A673 (cell line): ENCODE measurements at regions not wholly inside any gene's neighbourhood (a gene's known extent, or its start where the extent isn't known, plus 50 kb on each side); places are given as distances from the start of the nearest gene placed in this dataset.

Source experiments
- BruUV-seq: library from RNA; stranded (reverse); fragments of 400-500 nt; replicated peaks from 2 replicates; lab custom pipeline; 2021; lab: Mats Ljungman, UMichigan
- CTCF ChIA-PET: fragments of 300-600 bp; sonication (Branson Sonifier 250); formaldehyde crosslinking; loops from one replicate; lab custom pipeline; 2022; ENCODE audit warnings: antibody characterized with exemption; lab: Charles Lee
- POLR2A ChIA-PET: fragments of 300-600 bp; sonication (Branson Sonifier 250); formaldehyde crosslinking; loops from one replicate; lab custom pipeline; 2022; ENCODE audit warnings: antibody characterized with exemption; ENCODE audit not compliant: low non-redundant PET; lab: Charles Lee
- DNase-seq: peaks from one replicate; pipeline ENCODE4 v3.0.0-alpha.2; 2015; ENCODE audit warnings: low spot score
- H3K27ac ChIP-seq: fragments of 200-600 bp; sonication (generic); 2 replicates; pipeline ENCODE4 v1.5.1; 2016; ENCODE audit warnings: mixed run types, low read depth, mild to moderate bottlenecking, mixed read lengths, antibody characterized with exemption, low read length; ENCODE audit not compliant: poor library complexity, severe bottlenecking
- H3K27me3 ChIP-seq: fragments of 200-600 bp; sonication (generic); replicated peaks from 2 replicates; pipeline ENCODE4 v1.6.1; 2017; ENCODE audit warnings: mixed run types, low read depth, mild to moderate bottlenecking, mixed read lengths, antibody characterized with exemption, low read length; ENCODE audit not compliant: insufficient read depth, poor library complexity
- H3K36me3 ChIP-seq: fragments of 200-600 bp; sonication (generic); 2 replicates; pipeline ENCODE4 v1.6.1; 2016; ENCODE audit warnings: mixed run types, mild to moderate bottlenecking, mixed read lengths, antibody characterized with exemption, low read length; ENCODE audit not compliant: insufficient read depth, poor library complexity, severe bottlenecking
- H3K4me1 ChIP-seq: fragments of 200-600 bp; sonication (generic); 2 replicates; pipeline ENCODE4 v1.6.1; 2017; ENCODE audit warnings: mixed run types, mild to moderate bottlenecking, mixed read lengths, antibody characterized with exemption, low read length; ENCODE audit not compliant: insufficient read depth, poor library complexity, severe bottlenecking
- H3K4me3 ChIP-seq: fragments of 200-600 bp; sonication (generic); 2 replicates; pipeline ENCODE4 v1.5.1; 2016; ENCODE audit warnings: low read depth, mixed run types, mild to moderate bottlenecking, mixed read lengths, low read length; ENCODE audit not compliant: poor library complexity, severe bottlenecking
- H3K9me3 ChIP-seq: fragments of 200-600 bp; sonication (generic); 2 replicates; pipeline ENCODE4 v1.6.1; 2016; ENCODE audit warnings: mixed run types, low read depth, mild to moderate bottlenecking, mixed read lengths, antibody characterized with exemption, low read length; ENCODE audit not compliant: poor library complexity, severe bottlenecking
- EZH2 ChIP-seq: fragments of 200-600 bp; sonication (generic); IDR thresholded peaks from 2 replicates; pipeline ENCODE4 v1.6.1; 2017; ENCODE audit warnings: borderline replicate concordance, low read depth, mild to moderate bottlenecking, mixed read lengths, antibody characterized with exemption, low read length; ENCODE audit not compliant: poor library complexity, severe bottlenecking
- intact Hi-C: fragments of 100-400 bp; cut with micrococcal nuclease; formaldehyde crosslinking; loops from one replicate; pipeline ENCODE4 v1.10.0; 2022; ENCODE audit not compliant: unreplicated experiment
- TF ChIP-seq, protein P1 (sequence below): fragments of 300-800, 200-600 bp; sonication (generic); conservative IDR thresholded peaks from 2 replicates; pipeline ENCODE4 v1.5.1; 2017; ENCODE audit warnings: low read depth, mild to moderate bottlenecking, antibody characterized with exemption, low read length, moderate library complexity, mixed read lengths

DNA sequence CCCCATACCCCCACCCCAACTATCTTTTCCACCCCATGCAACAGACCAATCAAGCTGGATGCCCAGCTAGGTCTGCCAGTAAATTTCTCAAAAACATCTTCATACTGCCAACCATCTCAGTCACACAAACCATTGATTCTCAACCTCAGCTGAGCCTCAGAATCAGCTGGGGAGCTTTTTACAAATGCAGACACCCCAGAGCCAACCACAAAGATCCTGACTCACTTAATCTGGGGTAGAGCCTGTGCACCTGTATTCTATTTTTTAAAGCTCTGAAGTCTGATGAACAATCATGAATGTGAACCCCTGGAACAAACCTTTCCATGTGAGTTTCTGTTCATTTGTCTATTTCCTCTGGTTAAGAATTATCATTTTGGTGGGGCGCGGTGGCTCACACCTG lies 66.0 kb downstream of the ZNF281 start:
- no peaks in the 10 kb centered on the region for H3K9me3 ChIP-seq
- no peak for DNase-seq
- no peaks in the 10 kb centered on the region for H3K4me1 ChIP-seq
- no peak overlapping the region for H3K27ac ChIP-seq
- no peaks in the 10 kb centered on the region for H3K27me3 ChIP-seq
- intact Hi-C loops, result loop anchor here (10.0 kb wide), 1 partner anchor 141 kb away; no protein-coding TSS in a partner anchor
- ChIA-PET POLR2A (no interaction called here), CTCF (no interaction called here)
- TF ChIP-seq EZH2, result no peak
- TF ChIP-seq, protein P1, sequence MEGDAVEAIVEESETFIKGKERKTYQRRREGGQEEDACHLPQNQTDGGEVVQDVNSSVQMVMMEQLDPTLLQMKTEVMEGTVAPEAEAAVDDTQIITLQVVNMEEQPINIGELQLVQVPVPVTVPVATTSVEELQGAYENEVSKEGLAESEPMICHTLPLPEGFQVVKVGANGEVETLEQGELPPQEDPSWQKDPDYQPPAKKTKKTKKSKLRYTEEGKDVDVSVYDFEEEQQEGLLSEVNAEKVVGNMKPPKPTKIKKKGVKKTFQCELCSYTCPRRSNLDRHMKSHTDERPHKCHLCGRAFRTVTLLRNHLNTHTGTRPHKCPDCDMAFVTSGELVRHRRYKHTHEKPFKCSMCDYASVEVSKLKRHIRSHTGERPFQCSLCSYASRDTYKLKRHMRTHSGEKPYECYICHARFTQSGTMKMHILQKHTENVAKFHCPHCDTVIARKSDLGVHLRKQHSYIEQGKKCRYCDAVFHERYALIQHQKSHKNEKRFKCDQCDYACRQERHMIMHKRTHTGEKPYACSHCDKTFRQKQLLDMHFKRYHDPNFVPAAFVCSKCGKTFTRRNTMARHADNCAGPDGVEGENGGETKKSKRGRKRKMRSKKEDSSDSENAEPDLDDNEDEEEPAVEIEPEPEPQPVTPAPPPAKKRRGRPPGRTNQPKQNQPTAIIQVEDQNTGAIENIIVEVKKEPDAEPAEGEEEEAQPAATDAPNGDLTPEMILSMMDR, result no peak
- no peaks in the 10 kb centered on the region for H3K36me3 ChIP-seq
- no TSS peak for BruUV-seq
- no peak overlapping the region for H3K4me3 ChIP-seq

DNA sequence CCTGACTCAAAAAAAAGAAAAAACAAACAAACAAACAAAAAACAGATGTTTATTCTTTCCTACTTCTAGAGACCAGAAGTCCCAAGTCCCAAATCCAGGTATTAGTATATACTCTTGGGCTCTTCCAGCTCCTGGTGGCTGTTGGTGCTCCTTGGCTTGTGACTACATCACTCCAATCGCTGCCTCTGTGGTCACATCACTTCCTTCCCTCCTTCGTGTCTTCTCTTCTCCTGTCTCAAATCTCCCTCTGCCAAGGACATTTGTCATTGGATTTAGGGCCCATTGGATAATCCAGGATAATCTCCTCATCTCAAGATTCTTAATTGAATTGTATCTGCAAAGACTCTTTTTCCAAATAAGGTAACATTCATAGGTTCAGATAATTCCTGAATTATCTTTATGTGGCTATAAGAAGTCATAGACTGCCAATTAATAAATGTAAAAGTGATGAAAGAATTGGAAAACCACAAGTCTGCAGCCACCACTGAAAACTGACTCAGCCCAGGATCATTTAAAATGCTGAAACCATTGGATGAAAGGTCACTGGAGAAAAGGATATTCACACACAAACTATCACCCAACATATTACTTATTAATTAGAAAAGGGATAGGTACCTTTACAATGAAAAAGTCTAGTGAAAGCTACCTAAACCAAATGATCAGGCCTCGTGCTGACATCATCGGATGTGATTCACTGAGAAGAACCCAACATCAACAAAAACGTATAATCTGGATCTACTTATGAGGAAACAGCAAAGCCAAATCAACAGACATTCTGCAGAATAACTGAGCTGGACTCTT lies 67.1 kb downstream of the ZNF281 start:
- no peak for TF ChIP-seq EZH2
- TF ChIP-seq, protein P1, result no peak
- no peaks in the 10 kb centered on the region for H3K36me3 ChIP-seq
- CTCF ChIA-PET, result no interaction called here
- no peak overlapping the region for H3K27ac ChIP-seq
- H3K27me3 ChIP-seq, result no peaks in the 10 kb centered on the region
- H3K4me3 ChIP-seq, result no peak overlapping the region
- POLR2A ChIA-PET, result no interaction called here
- BruUV-seq, result no TSS peak
- DNase-seq, result no peak
- intact Hi-C loops, result loop anchor here (10.0 kb wide), 1 partner anchor 142 kb away; no protein-coding TSS in a partner anchor
- no peaks in the 10 kb centered on the region for H3K4me1 ChIP-seq
- no peaks in the 10 kb centered on the region for H3K9me3 ChIP-seq

DNA sequence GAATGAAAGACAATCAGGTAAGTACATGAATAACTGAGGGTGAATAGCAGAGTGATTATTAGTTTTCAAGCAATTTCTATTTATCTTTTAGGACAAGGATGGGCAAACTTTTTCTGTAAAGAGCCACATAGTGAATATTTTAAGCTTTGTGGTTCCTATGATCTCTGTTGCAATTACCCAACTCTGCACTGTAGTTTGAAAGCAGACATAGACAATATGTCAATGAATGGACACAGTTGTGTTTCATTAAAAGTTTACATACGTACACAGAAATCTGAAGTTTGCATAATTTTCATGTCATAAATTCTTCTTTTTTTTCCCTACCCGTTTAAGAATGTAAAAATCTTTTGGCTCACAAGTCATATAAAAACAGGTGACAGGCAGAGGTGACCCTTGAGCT lies 71.4 kb downstream of the ZNF281 start:
- intact Hi-C loops, result no loop called here
- Histone ChIP-seq H3K36me3 (no peaks in the 10 kb centered on the region), H3K9me3 (no peaks in the 10 kb centered on the region), H3K27me3 (no peaks in the 10 kb centered on the region), H3K4me1 (no peaks in the 10 kb centered on the region), H3K4me3 (no peak overlapping the region), H3K27ac (no peak overlapping the region)
- CTCF ChIA-PET, result no interaction called here
- BruUV-seq, result no TSS peak
- TF ChIP-seq, protein P1, result no peak
- TF ChIP-seq EZH2, result no peak
- no peak for DNase-seq
- POLR2A ChIA-PET, result no interaction called here
